Muscle layer of colon (tissue), 2 donors: ENCODE measurements at regions not wholly inside any gene's neighbourhood (a gene's known extent, or its start where the extent isn't known, plus 50 kb on each side); places are given as distances from the start of the nearest gene placed in this dataset.

Source experiments
- H3K27ac ChIP-seq: one replicate; pipeline ENCODE4 v1.7.0; 2013; ENCODE audit warnings: low read depth, mild to moderate bottlenecking, low read length, moderate library complexity
- H3K27me3 ChIP-seq, 2 donors: one replicate each; pipeline ENCODE4 v1.7.0; 2013; ENCODE audit warnings: low read length in 2 of 2, mild to moderate bottlenecking in 2 of 2; ENCODE audit not compliant: insufficient read depth in 2 of 2, control insufficient read depth in 1 of 2
- H3K36me3 ChIP-seq: one replicate; pipeline ENCODE4 v1.7.0; 2013; ENCODE audit warnings: mild to moderate bottlenecking, low read length; ENCODE audit not compliant: insufficient read depth
- H3K4me1 ChIP-seq: one replicate; pipeline ENCODE4 v1.7.0; 2013; ENCODE audit warnings: mild to moderate bottlenecking, low read length; ENCODE audit not compliant: insufficient read depth
- H3K4me3 ChIP-seq, 2 donors: one replicate each; pipeline ENCODE4 v1.7.0; 2013; ENCODE audit warnings: low read length in 2 of 2, low read depth in 1 of 2, mild to moderate bottlenecking in 1 of 2, moderate library complexity in 1 of 2
- H3K9ac ChIP-seq: one replicate; pipeline ENCODE4 v1.7.0; 2013; ENCODE audit warnings: low read length
- H3K9me3 ChIP-seq: one replicate; pipeline ENCODE4 v1.7.0; 2013; ENCODE audit warnings: mild to moderate bottlenecking, low read length
- donor health status: abdominal sarcoma.
- donor health status: Adenocarcinoma of cecum.

GRCh38 chr11:127182586-127183203 is 182.1 kb upstream of the KIRREL3 start:
- Histone ChIP-seq H3K36me3 (no peaks in the 10 kb centered on the region), H3K4me3 (no peak overlapping the region), H3K9ac (no peak overlapping the region), H3K27me3 (no peaks in the 10 kb centered on the region), H3K27ac (no peak overlapping the region), H3K4me1 (no peaks in the 10 kb centered on the region), H3K9me3 (no peaks in the 10 kb centered on the region)

DNA sequence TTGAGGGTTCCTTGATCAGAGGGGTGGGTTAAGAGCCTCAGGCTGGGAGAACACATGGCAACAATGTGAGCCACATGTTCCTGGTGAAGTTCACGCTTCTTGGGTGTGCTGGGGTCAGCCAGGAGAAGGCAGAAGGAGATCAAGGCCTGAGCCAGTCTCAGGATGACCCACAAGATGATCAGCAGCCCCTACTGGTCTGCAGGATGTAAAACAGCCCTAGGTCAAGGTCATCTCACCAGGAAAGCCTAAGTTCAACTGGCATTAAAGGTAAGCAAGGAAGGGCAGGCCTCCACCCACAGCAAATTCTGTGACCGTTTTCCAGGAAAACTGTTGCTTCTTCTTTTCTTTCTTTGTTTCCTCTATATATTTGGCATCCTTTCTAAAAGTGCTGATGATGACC is 156.7 kb upstream of the KIRREL3 start:
- Histone ChIP-seq H3K9me3 (no peaks in the 10 kb centered on the region), H3K4me3 (no peak overlapping the region), H3K4me1 (no peaks in the 10 kb centered on the region)

GRCh38 chr11:127149410-127149809 is 148.8 kb upstream of the KIRREL3 start:
- Histone ChIP-seq H3K4me3 (no peak overlapping the region), H3K9me3 (no peaks in the 10 kb centered on the region), H3K36me3 (no peaks in the 10 kb centered on the region), H3K27me3 (no peaks in the 10 kb centered on the region), H3K4me1 (no peaks in the 10 kb centered on the region), H3K27ac (no peak overlapping the region), H3K9ac (no peak overlapping the region)

More for the DNA sequence above, 156.7 kb upstream of the KIRREL3 start:
- no peak overlapping the region for H3K27ac ChIP-seq
- no peak overlapping the region for H3K9ac ChIP-seq
- H3K27me3 ChIP-seq: no peaks in the 10 kb centered on the region
- H3K36me3 ChIP-seq: no peaks in the 10 kb centered on the region

GRCh38 chr11:127143251-127143650 is 142.7 kb upstream of the KIRREL3 start:
- Histone ChIP-seq H3K4me1 (no peaks in the 10 kb centered on the region), H3K9ac (no peak overlapping the region), H3K4me3 (no peak overlapping the region), H3K27ac (no peak overlapping the region), H3K36me3 (no peaks in the 10 kb centered on the region), H3K9me3 (no peaks in the 10 kb centered on the region), H3K27me3 (no peaks in the 10 kb centered on the region)

- no peak overlapping the region for H3K27ac ChIP-seq
- no peak overlapping the region for H3K9ac ChIP-seq
- H3K36me3 ChIP-seq: no peaks in the 10 kb centered on the region
- H3K9me3 ChIP-seq: no peaks in the 10 kb centered on the region
- H3K4me3 ChIP-seq: no peak overlapping the region
- no peaks in the 10 kb centered on the region for H3K4me1 ChIP-seq
- no peaks in the 10 kb centered on the region for H3K27me3 ChIP-seq
Measured at GRCh38 chr11:127138613-127139012, 138.0 kb upstream of the KIRREL3 start.

GRCh38 chr11:127137771-127138280 is 137.3 kb upstream of the KIRREL3 start:
- H3K27ac ChIP-seq: no peak overlapping the region
- H3K9ac ChIP-seq: no peak overlapping the region
- H3K4me1 ChIP-seq: no peaks in the 10 kb centered on the region
- H3K36me3 ChIP-seq: no peaks in the 10 kb centered on the region
- no peaks in the 10 kb centered on the region for H3K9me3 ChIP-seq
- no peak overlapping the region for H3K4me3 ChIP-seq
- no peaks in the 10 kb centered on the region for H3K27me3 ChIP-seq

DNA sequence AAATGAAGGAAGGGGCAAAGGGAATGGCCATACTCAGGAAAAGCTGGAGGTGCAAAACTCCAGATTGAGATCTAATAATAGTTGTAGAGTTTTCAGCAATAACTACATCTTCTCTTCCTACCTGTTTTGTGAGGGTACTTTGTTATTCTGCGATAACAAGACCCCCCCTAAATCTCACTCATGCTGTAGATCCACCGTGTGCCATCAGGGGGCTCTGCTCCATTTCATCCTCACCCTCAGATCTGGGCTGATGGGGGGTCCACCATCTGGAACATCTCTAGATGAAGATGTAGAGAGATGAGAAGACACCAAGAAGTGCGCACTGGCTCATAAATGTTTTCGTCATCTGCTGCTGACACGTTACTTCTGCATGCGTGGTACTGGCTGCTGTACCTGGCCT is 135.9 kb upstream of the KIRREL3 start:
- Histone ChIP-seq H3K4me1 (no peaks in the 10 kb centered on the region), H3K27me3 (no peaks in the 10 kb centered on the region), H3K27ac (no peak overlapping the region), H3K36me3 (no peaks in the 10 kb centered on the region), H3K9ac (no peak overlapping the region), H3K4me3 (no peak overlapping the region), H3K9me3 (no peaks in the 10 kb centered on the region)

DNA sequence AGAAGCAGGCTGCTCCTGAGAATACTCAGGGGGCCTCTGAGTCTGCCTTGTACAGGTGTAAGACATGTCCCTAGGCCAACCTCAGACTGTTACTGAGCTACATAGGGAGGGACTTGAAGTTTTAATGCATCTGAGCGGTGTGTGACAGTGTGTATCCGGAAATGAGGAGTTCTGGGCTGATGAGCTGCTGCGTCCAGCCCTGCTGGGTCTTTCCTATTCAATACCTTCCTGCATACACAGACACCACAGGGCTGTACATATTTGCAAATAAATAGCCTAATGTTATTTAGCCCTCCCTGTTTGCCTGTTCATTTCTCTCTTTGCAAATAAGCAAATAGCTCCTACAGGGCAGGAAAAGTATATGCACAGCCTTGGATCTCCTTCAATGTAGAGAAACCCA is 134.7 kb upstream of the KIRREL3 start:
- H3K4me1 ChIP-seq: no peaks in the 10 kb centered on the region
- no peaks in the 10 kb centered on the region for H3K27me3 ChIP-seq
- no peaks in the 10 kb centered on the region for H3K36me3 ChIP-seq
- no peak overlapping the region for H3K9ac ChIP-seq
- H3K9me3 ChIP-seq: no peaks in the 10 kb centered on the region
- no peak overlapping the region for H3K4me3 ChIP-seq
- no peak overlapping the region for H3K27ac ChIP-seq

GRCh38 chr11:127133061-127133460 is 132.5 kb upstream of the KIRREL3 start:
- H3K4me3 ChIP-seq: no peak overlapping the region
- H3K36me3 ChIP-seq: no peaks in the 10 kb centered on the region
- no peak overlapping the region for H3K9ac ChIP-seq
- no peak overlapping the region for H3K27ac ChIP-seq
- H3K4me1 ChIP-seq: no peaks in the 10 kb centered on the region
- H3K9me3 ChIP-seq: no peaks in the 10 kb centered on the region
- H3K27me3 ChIP-seq: no peaks in the 10 kb centered on the region

GRCh38 chr11:127130321-127130720 is 129.8 kb upstream of the KIRREL3 start:
- Histone ChIP-seq H3K9ac (no peak overlapping the region), H3K4me1 (no peaks in the 10 kb centered on the region), H3K4me3 (no peak overlapping the region), H3K9me3 (no peaks in the 10 kb centered on the region), H3K27ac (no peak overlapping the region), H3K27me3 (no peaks in the 10 kb centered on the region), H3K36me3 (no peaks in the 10 kb centered on the region)

GRCh38 chr11:127126986-127127385 is 126.4 kb upstream of the KIRREL3 start:
- H3K4me3 ChIP-seq: no peak overlapping the region
- no peaks in the 10 kb centered on the region for H3K36me3 ChIP-seq
- no peaks in the 10 kb centered on the region for H3K4me1 ChIP-seq
- H3K27ac ChIP-seq: no peak overlapping the region
- H3K9me3 ChIP-seq: no peaks in the 10 kb centered on the region
- H3K9ac ChIP-seq: no peak overlapping the region
- no peaks in the 10 kb centered on the region for H3K27me3 ChIP-seq

- H3K27me3 ChIP-seq: no peaks in the 10 kb centered on the region
- no peak overlapping the region for H3K9ac ChIP-seq
- H3K27ac ChIP-seq: no peak overlapping the region
- no peaks in the 10 kb centered on the region for H3K4me1 ChIP-seq
- no peaks in the 10 kb centered on the region for H3K9me3 ChIP-seq
- H3K4me3 ChIP-seq: no peak overlapping the region
- no peaks in the 10 kb centered on the region for H3K36me3 ChIP-seq
Measured at GRCh38 chr11:127119356-127119755, 118.8 kb upstream of the KIRREL3 start.
